HG02642 (cell line): ENCODE measurements at regions not wholly inside any gene's neighbourhood (a gene's known extent, or its start where the extent isn't known, plus 50 kb on each side); places are given as distances from the start of the nearest gene placed in this dataset.

ENCODE experiments used
- ATAC-seq: cut with Tn5 transposase; IDR thresholded peaks from one replicate; pipeline ENCODE4 v1.9.1; 2021; ENCODE audit warnings: mild to moderate bottlenecking; ENCODE audit not compliant: unreplicated experiment, poor library complexity

GRCh38 chr3:167898091-167898490, 162.6 kb downstream of the SERPINI1 start:
- no peak for ATAC-seq

GRCh38 chr3:167895684-167896083, 160.2 kb downstream of the SERPINI1 start:
- ATAC-seq = no peak

GRCh38 chr3:167895178-167895577, 159.7 kb downstream of the SERPINI1 start:
- ATAC-seq = no peak

GRCh38 chr3:167892205-167892604, 156.7 kb downstream of the SERPINI1 start:
- ATAC-seq = no peak

- no peak for ATAC-seq
Observed at GRCh38 chr3:167887096-167887495, 151.6 kb downstream of the SERPINI1 start.

GRCh38 chr3:167886690-167887089, 151.2 kb downstream of the SERPINI1 start:
- ATAC-seq = no peak

GRCh38 chr3:167885277-167885676, 149.8 kb downstream of the SERPINI1 start:
- no peak for ATAC-seq

- ATAC-seq = no peak
Observed at GRCh38 chr3:167884481-167884880, 149.0 kb downstream of the SERPINI1 start.

- no peak for ATAC-seq
Observed at GRCh38 chr3:167883452-167883851, 147.9 kb downstream of the SERPINI1 start.

- ATAC-seq = peak; percentile 92
Observed at GRCh38 chr3:167882057-167882667, 146.6 kb downstream of the SERPINI1 start.

GRCh38 chr3:167880183-167880582, 144.7 kb downstream of the SERPINI1 start:
- ATAC-seq = no peak

- no peak for ATAC-seq
Observed at GRCh38 chr3:167876620-167877281, 141.2 kb downstream of the SERPINI1 start.
